ENCODE measurements at regions not wholly inside any gene's neighbourhood (a gene's known extent, or its start where the extent isn't known, plus 50 kb on each side); places are given as distances from the start of the nearest gene placed in this dataset.
A peak's percentile ranks its signal among the peaks of the same experiment; 100 is the strongest.

DNA sequence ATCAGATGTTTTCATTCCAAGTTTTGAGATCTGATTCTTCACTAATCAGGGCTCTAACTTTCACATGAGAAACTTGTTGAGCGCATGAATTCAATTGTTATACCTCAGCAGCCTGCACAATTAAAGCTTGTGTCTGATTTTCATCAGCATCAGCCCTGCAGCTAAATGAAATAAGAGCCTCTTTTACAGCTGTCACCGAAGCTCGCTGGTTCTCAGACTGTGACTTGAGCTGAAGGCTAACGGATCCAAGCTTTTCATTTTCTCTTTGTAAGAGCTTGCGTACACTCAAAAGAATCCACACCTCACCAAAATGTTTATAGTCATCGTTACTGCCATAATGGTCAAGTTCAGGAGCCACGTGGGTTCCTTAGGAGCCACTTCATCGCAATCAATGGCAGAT, 65.5 kb upstream of the BEGAIN start:
- no peaks in the 10 kb centered on the region for H3K27me3 ChIP-seq (ENCODE audit: low read length)
- no peaks in the 10 kb centered on the region for H4K20me1 ChIP-seq (ENCODE audit: low read length)
- H3K9me3 ChIP-seq (ENCODE audit: low read length) = no peaks in the 10 kb centered on the region
- H3K36me3 ChIP-seq (ENCODE audit: low read depth, low read length) = no peaks in the 10 kb centered on the region
- no peaks in the 10 kb centered on the region for H3K79me2 ChIP-seq (ENCODE audit: low read length)
- intact Hi-C loops (cut with micrococcal nuclease) = no loop called here
- no peaks in the 10 kb centered on the region for H3F3A ChIP-seq (ENCODE audit: low read length, unreplicated experiment)
- no TSS peak for BruUV-seq (replicated peaks)
- no peak overlapping the region for H3K4me3 ChIP-seq (ENCODE audit: low read length)
- H3K4me1 ChIP-seq (ENCODE audit: insufficient read depth, low read length) = peaks cover 23% of the 10 kb centered on the region
- H3K9ac ChIP-seq (ENCODE audit: low read length) = no peak overlapping the region
- no peak for ATAC-seq
- TF ChIP-seq EZH2phosphoT487 (IDR thresholded peaks at IDR 0.05; ENCODE audit: borderline replicate concordance, low read length) (no peak), EZH2 (IDR thresholded peaks at IDR 0.05; ENCODE audit: low read length, unreplicated experiment) (no peak)
- TF ChIP-seq, protein P1, sequence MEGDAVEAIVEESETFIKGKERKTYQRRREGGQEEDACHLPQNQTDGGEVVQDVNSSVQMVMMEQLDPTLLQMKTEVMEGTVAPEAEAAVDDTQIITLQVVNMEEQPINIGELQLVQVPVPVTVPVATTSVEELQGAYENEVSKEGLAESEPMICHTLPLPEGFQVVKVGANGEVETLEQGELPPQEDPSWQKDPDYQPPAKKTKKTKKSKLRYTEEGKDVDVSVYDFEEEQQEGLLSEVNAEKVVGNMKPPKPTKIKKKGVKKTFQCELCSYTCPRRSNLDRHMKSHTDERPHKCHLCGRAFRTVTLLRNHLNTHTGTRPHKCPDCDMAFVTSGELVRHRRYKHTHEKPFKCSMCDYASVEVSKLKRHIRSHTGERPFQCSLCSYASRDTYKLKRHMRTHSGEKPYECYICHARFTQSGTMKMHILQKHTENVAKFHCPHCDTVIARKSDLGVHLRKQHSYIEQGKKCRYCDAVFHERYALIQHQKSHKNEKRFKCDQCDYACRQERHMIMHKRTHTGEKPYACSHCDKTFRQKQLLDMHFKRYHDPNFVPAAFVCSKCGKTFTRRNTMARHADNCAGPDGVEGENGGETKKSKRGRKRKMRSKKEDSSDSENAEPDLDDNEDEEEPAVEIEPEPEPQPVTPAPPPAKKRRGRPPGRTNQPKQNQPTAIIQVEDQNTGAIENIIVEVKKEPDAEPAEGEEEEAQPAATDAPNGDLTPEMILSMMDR (conservative IDR thresholded peaks at IDR 0.05; ENCODE audit: low read depth, low read length) = no peak
- H3K27ac ChIP-seq (ENCODE audit: low read length) = no peak overlapping the region
- no peak overlapping the region for H3K4me2 ChIP-seq (ENCODE audit: low read length)
- no peaks in the 10 kb centered on the region for H3K9me2 ChIP-seq (replicated peaks; ENCODE audit: low read length)
- H2AFZ ChIP-seq (ENCODE audit: low read length) = no peak overlapping the region
- no peak for DNase-seq
- POLR2A ChIA-PET (ENCODE audit: unreplicated experiment) = no interaction called here
- CTCF ChIA-PET = interaction anchor here (0.9 to 1.6 kb wide), 3 partner anchors 235 to 268 kb away, joined by 4 to 9 read pairs (median 4); no protein-coding TSS in a partner anchor

DNA sequence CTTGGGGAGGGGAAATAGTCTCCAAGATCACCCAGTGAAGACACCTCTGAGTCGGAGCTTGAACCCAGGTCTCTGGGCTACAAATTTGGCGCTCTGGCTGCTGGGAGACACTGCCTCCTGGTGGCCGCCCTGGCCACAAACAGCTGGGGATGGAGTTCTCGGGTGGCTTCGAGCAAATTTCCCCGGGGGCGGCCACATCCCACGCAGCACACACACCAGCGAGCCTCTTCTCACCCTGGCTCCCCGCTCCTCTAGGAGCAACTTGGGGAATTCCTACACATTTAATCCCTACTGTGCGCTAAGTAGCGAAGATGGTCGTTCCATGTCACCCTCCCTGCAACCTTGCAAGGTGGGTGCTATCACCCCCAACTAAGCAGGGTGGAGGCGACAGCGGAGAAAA, 66.2 kb upstream of the BEGAIN start:
- no peaks in the 10 kb centered on the region for H3K9me3 ChIP-seq (ENCODE audit: low read length)
- BruUV-seq (replicated peaks) = no TSS peak
- H3K4me1 ChIP-seq (ENCODE audit: insufficient read depth, low read length) = peaks cover 23% of the 10 kb centered on the region
- no peaks in the 10 kb centered on the region for H3F3A ChIP-seq (ENCODE audit: low read length, unreplicated experiment)
- no peak overlapping the region for H2AFZ ChIP-seq (ENCODE audit: low read length)
- TF ChIP-seq, protein P1 (conservative IDR thresholded peaks at IDR 0.05; ENCODE audit: low read depth, low read length) = peak; percentile 74
- TF ChIP-seq EZH2phosphoT487 (IDR thresholded peaks at IDR 0.05; ENCODE audit: borderline replicate concordance, low read length) = no peak
- no peak for TF ChIP-seq EZH2 (IDR thresholded peaks at IDR 0.05; ENCODE audit: low read length, unreplicated experiment)
- H3K79me2 ChIP-seq (ENCODE audit: low read length) = no peaks in the 10 kb centered on the region
- ATAC-seq (no peak), DNase-seq (no peak)
- ChIA-PET CTCF (interaction anchor here (1.6 kb wide), 2 partner anchors 236 to 269 kb away, joined by 4 to 9 read pairs; no protein-coding TSS in a partner anchor), POLR2A (ENCODE audit: unreplicated experiment) (no interaction called here)
- no peaks in the 10 kb centered on the region for H4K20me1 ChIP-seq (ENCODE audit: low read length)
- H3K36me3 ChIP-seq (ENCODE audit: low read depth, low read length) = no peaks in the 10 kb centered on the region
- no peak overlapping the region for H3K9ac ChIP-seq (ENCODE audit: low read length)
- H3K27me3 ChIP-seq (ENCODE audit: low read length) = no peaks in the 10 kb centered on the region
- H3K4me2 ChIP-seq (ENCODE audit: low read length) = no peak overlapping the region
- H3K27ac ChIP-seq (ENCODE audit: low read length) = no peak overlapping the region
- H3K9me2 ChIP-seq (replicated peaks; ENCODE audit: low read length) = no peaks in the 10 kb centered on the region
- intact Hi-C loops (cut with micrococcal nuclease) = no loop called here
- no peak overlapping the region for H3K4me3 ChIP-seq (ENCODE audit: low read length)

DNA sequence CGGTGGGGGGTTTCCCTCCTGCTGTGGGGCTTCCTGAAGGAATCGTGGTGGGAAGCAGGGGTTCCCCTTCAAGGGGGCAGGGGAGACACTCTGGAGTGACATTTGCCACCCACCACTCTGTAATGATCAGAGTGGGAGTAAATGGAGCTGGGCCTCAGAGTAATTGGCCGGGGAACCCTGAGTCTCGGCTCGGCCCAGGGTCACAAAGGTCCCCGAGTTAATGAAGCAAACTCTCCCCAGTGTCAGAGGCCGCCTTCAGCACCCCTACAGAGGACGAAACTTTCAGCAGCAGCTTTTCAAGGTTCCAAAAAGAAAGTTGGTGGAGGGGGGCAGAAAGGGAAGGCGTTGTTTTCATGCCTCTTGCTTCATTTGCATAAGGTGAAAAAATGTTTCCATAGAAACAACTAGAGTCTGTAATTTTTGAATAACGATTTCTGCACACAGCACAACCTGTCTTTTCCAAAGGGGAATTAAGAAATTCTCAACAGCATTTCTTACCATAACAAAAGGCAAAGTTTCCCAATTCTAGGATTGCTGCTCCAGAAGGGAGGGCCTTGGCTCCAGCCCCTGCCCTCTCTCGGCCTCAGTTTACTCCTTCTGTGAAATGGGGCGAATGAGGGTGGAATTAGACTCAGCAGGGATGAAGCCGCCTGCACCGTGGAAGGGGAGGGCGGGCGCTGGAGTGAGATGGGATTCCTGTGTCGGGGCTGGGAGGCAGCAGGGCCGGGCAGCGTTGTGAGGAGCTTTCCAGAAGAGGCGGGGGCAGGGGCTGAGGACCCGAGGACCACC, 67.0 kb upstream of the BEGAIN start:
- H3K27ac ChIP-seq (ENCODE audit: low read length) = no peak overlapping the region
- no peaks in the 10 kb centered on the region for H3K79me2 ChIP-seq (ENCODE audit: low read length)
- H3K9me2 ChIP-seq (replicated peaks; ENCODE audit: low read length) = no peaks in the 10 kb centered on the region
- peak overlapping the region; percentile 87 for H3K4me2 ChIP-seq (ENCODE audit: low read length)
- TF ChIP-seq, protein P1 (conservative IDR thresholded peaks at IDR 0.05; ENCODE audit: low read depth, low read length) = no peak
- no peak for TF ChIP-seq EZH2phosphoT487 (IDR thresholded peaks at IDR 0.05; ENCODE audit: borderline replicate concordance, low read length)
- no peak for TF ChIP-seq EZH2 (IDR thresholded peaks at IDR 0.05; ENCODE audit: low read length, unreplicated experiment)
- ATAC-seq (peak; percentile 68), DNase-seq (no peak)
- H2AFZ ChIP-seq (ENCODE audit: low read length) = peak overlapping the region; percentile 76
- H3F3A ChIP-seq (ENCODE audit: low read length, unreplicated experiment) = no peaks in the 10 kb centered on the region
- peaks cover 15% of the 10 kb centered on the region for H3K4me1 ChIP-seq (ENCODE audit: insufficient read depth, low read length)
- no peaks in the 10 kb centered on the region for H3K36me3 ChIP-seq (ENCODE audit: low read depth, low read length)
- CTCF ChIA-PET = interaction anchor here (1.0 to 1.6 kb wide), 4 partner anchors 214 to 269 kb away, joined by 4 to 9 read pairs (median 6); no protein-coding TSS in a partner anchor
- 0 out of 2 replicates have a peak overlapping the region, but pooled peaks have one; percentile 16 for H3K9ac ChIP-seq (ENCODE audit: low read length)
- no peaks in the 10 kb centered on the region for H3K27me3 ChIP-seq (ENCODE audit: low read length)
- no TSS peak for BruUV-seq (replicated peaks)
- POLR2A ChIA-PET (ENCODE audit: unreplicated experiment) = no interaction called here
- intact Hi-C loops (cut with micrococcal nuclease) = loop anchor here (1.0 to 2.0 kb wide), 2 partner anchors 237 to 269 kb away; no protein-coding TSS in a partner anchor
- no peaks in the 10 kb centered on the region for H4K20me1 ChIP-seq (ENCODE audit: low read length)
- no peaks in the 10 kb centered on the region for H3K9me3 ChIP-seq (ENCODE audit: low read length)
- H3K4me3 ChIP-seq (ENCODE audit: low read length) = peak overlapping the region; percentile 66
